WERI-Rb-1 (cell line): ENCODE measurements at regions not wholly inside any gene's neighbourhood (a gene's known extent, or its start where the extent isn't known, plus 50 kb on each side); places are given as distances from the start of the nearest gene placed in this dataset.
"Not testable (repeated sequence)": the region's sequence is repeated elsewhere in the genome, so short reads cannot be mapped to it uniquely, and the experiment has no call there.

ENCODE experiments used
- DNase-seq: peaks from one replicate; pipeline ENCODE4 v3.0.0-alpha.2; 2020
- H3K27ac ChIP-seq: fragments of 250-450 bp; sonication (Bioruptor Pico); 2 replicates; pipeline ENCODE4 v1.5.1; 2020; ENCODE audit warnings: mild to moderate bottlenecking, moderate library complexity
- H3K27me3 ChIP-seq: fragments of 250-450 bp; sonication (Bioruptor Pico); 2 replicates; pipeline ENCODE4 v1.5.1; 2021; ENCODE audit warnings: mild to moderate bottlenecking, low read depth, moderate library complexity; ENCODE audit not compliant: insufficient read depth, severe bottlenecking
- H3K36me3 ChIP-seq: fragments of 250-450 bp; sonication (Bioruptor Pico); 2 replicates; pipeline ENCODE4 v1.5.1; 2020; ENCODE audit warnings: mild to moderate bottlenecking, moderate library complexity
- H3K4me3 ChIP-seq: 2 replicates; pipeline ENCODE4 v1.5.1; 2011; ENCODE audit warnings: low read depth, mild to moderate bottlenecking, control low read depth, low read length
- H3K9me3 ChIP-seq: fragments of 250-450 bp; sonication (Bioruptor Pico); 2 replicates; pipeline ENCODE4 v1.5.1; 2021; ENCODE audit warnings: mild to moderate bottlenecking, moderate library complexity; ENCODE audit not compliant: severe bottlenecking
- CTCF ChIP-seq: IDR thresholded peaks from 2 replicates; pipeline ENCODE4 v1.5.1; 2011; ENCODE audit warnings: low read depth, mild to moderate bottlenecking, control low read depth, inconsistent platforms, low read length

- H3K27ac ChIP-seq, result no peak overlapping the region
- no peaks in the 10 kb centered on the region for H3K9me3 ChIP-seq
- no peak for TF ChIP-seq CTCF
- H3K4me3 ChIP-seq, result no peak overlapping the region
- no peak for DNase-seq
- H3K27me3 ChIP-seq, result peaks cover 39% of the 10 kb centered on the region
- H3K36me3 ChIP-seq, result no peaks in the 10 kb centered on the region
These were observed 382.1 kb downstream of the OSR1 start for GRCh38 chr2:18976168-18976961.

- H3K36me3 ChIP-seq, result no peaks in the 10 kb centered on the region
- H3K9me3 ChIP-seq, result no peaks in the 10 kb centered on the region
- peaks cover 39% of the 10 kb centered on the region for H3K27me3 ChIP-seq
- H3K4me3 ChIP-seq, result no peak overlapping the region
- no peak for DNase-seq
- no peak for TF ChIP-seq CTCF
- no peak overlapping the region for H3K27ac ChIP-seq
These were observed 382.8 kb downstream of the OSR1 start for GRCh38 chr2:18975506-18976167.

- Histone ChIP-seq H3K9me3 (no peaks in the 10 kb centered on the region), H3K27ac (no peak overlapping the region), H3K27me3 (peaks cover 55% of the 10 kb centered on the region), H3K4me3 (no peak overlapping the region), H3K36me3 (no peaks in the 10 kb centered on the region)
- no peak for DNase-seq
- no peak for TF ChIP-seq CTCF
These were observed 382.3 kb upstream of the NT5C1B start for GRCh38 chr2:18971628-18972027.

- TF ChIP-seq CTCF, result no peak
- H3K9me3 ChIP-seq, result no peaks in the 10 kb centered on the region
- DNase-seq, result no peak
- H3K36me3 ChIP-seq, result no peaks in the 10 kb centered on the region
- H3K4me3 ChIP-seq, result no peak overlapping the region
- H3K27me3 ChIP-seq, result peaks cover 54% of the 10 kb centered on the region
- no peak overlapping the region for H3K27ac ChIP-seq
These were observed 381.7 kb upstream of the NT5C1B start for GRCh38 chr2:18971069-18971378.

- no peak overlapping the region for H3K4me3 ChIP-seq
- TF ChIP-seq CTCF, result no peak
- no peak for DNase-seq
These were observed 376.8 kb upstream of the NT5C1B start for GRCh38 chr2:18966131-18966530.

GRCh38 chr2:18963739-18964256 lies 374.4 kb upstream of the NT5C1B start:
- not testable (repeated sequence) for H3K36me3 ChIP-seq, H3K9me3 ChIP-seq, H3K4me3 ChIP-seq, H3K27ac ChIP-seq, DNase-seq
- H3K27me3 ChIP-seq, result peaks cover 57% of the 10 kb centered on the region

More at GRCh38 chr2:18966131-18966530, 376.8 kb upstream of the NT5C1B start:
- no peak overlapping the region for H3K27ac ChIP-seq
- H3K36me3 ChIP-seq, result no peaks in the 10 kb centered on the region
- H3K9me3 ChIP-seq, result no peaks in the 10 kb centered on the region
- H3K27me3 ChIP-seq, result peaks cover 65% of the 10 kb centered on the region
